ENCODE measurements at regions not wholly inside any gene's neighbourhood (a gene's known extent, or its start where the extent isn't known, plus 50 kb on each side); places are given as distances from the start of the nearest gene placed in this dataset.

- Histone ChIP-seq H3K27me3 (no peaks in the 10 kb centered on the region), H3K4me3 (no peak overlapping the region), H3K36me3 (replicated peaks in 1 of 2; ENCODE audit: insufficient read depth in 1 of 2, low read depth in 2 of 2) (no peaks in the 10 kb centered on the region), H3K9me3 (no peaks in the 10 kb centered on the region), H3K4me1 (no peaks in the 10 kb centered on the region), H3K27ac (no peak overlapping the region)
- ATAC-seq (no peak), DNase-seq (no peak)
- TF ChIP-seq CTCF (IDR thresholded peaks at IDR 0.05) (no peak), POLR2A (IDR thresholded peaks at IDR 0.05) (no peak)
- intact Hi-C loops (cut with DNase I): no loop called here
- WGBS, 2 donors: 55 to 69% methylated on average over 2 of the region's 2 CpGs
These were observed 147.0 kb downstream of the MAFB start for GRCh38 chr20:40542065-40542464.

GRCh38 chr20:40540166-40540565 lies 148.9 kb downstream of the MAFB start:
- DNase-seq (no peak), ATAC-seq (no peak)
- no peak overlapping the region for H3K27ac ChIP-seq
- no peak overlapping the region for H3K4me3 ChIP-seq
- H3K36me3 ChIP-seq (replicated peaks in 1 of 2; ENCODE audit: insufficient read depth in 1 of 2, low read depth in 2 of 2): no peaks in the 10 kb centered on the region
- H3K4me1 ChIP-seq: no peaks in the 10 kb centered on the region
- H3K9me3 ChIP-seq: no peaks in the 10 kb centered on the region
- intact Hi-C loops (cut with DNase I): no loop called here
- no peaks in the 10 kb centered on the region for H3K27me3 ChIP-seq
- TF ChIP-seq CTCF (IDR thresholded peaks at IDR 0.05): no peak
- no peak for TF ChIP-seq POLR2A (IDR thresholded peaks at IDR 0.05)
- 37 to 42% methylated on average over 2 of the region's 2 CpGs for WGBS, 2 donors

- intact Hi-C loops (cut with DNase I): no loop called here
- H3K9me3 ChIP-seq: no peaks in the 10 kb centered on the region
- H3K27me3 ChIP-seq: no peaks in the 10 kb centered on the region
- no peaks in the 10 kb centered on the region for H3K4me1 ChIP-seq
- ATAC-seq (no peak), DNase-seq (no peak)
- no peak for TF ChIP-seq CTCF (IDR thresholded peaks at IDR 0.05)
- TF ChIP-seq POLR2A (IDR thresholded peaks at IDR 0.05): no peak
- no peak overlapping the region for H3K27ac ChIP-seq
- H3K36me3 ChIP-seq (replicated peaks in 1 of 2; ENCODE audit: insufficient read depth in 1 of 2, low read depth in 2 of 2): no peaks in the 10 kb centered on the region
- WGBS, 2 donors: 60 to 69% methylated on average over 3 of the region's 3 CpGs
- H3K4me3 ChIP-seq: no peak overlapping the region
These were observed 150.9 kb downstream of the MAFB start for GRCh38 chr20:40538131-40538530.

- 77 to 85% methylated on average over 4 of the region's 4 CpGs for WGBS, 2 donors
These were observed 152.2 kb downstream of the MAFB start for GRCh38 chr20:40536808-40537207.

More at GRCh38 chr20:40536808-40537207, 152.2 kb downstream of the MAFB start:
- no peak overlapping the region for H3K27ac ChIP-seq
- intact Hi-C loops (cut with DNase I): no loop called here
- no peak overlapping the region for H3K4me3 ChIP-seq
- no peaks in the 10 kb centered on the region for H3K27me3 ChIP-seq
- no peaks in the 10 kb centered on the region for H3K36me3 ChIP-seq (replicated peaks in 1 of 2; ENCODE audit: insufficient read depth in 1 of 2, low read depth in 2 of 2)
- no peak for ATAC-seq
- TF ChIP-seq POLR2A (IDR thresholded peaks at IDR 0.05) (no peak), CTCF (IDR thresholded peaks at IDR 0.05) (no peak)
- H3K4me1 ChIP-seq: no peaks in the 10 kb centered on the region
- H3K9me3 ChIP-seq: peaks cover 0 to 8% (median 0%) of the 10 kb centered on the region in 3 donors
- DNase-seq: no peak

Data from body of pancreas (tissue), 4 donors.